GM06990 (cell line): ENCODE measurements at regions not wholly inside any gene's neighbourhood (a gene's known extent, or its start where the extent isn't known, plus 50 kb on each side); places are given as distances from the start of the nearest gene placed in this dataset.

Source experiments
- DNase-seq: peaks from one replicate; pipeline ENCODE4 v3.0.0-alpha.2; 2011; ENCODE audit not compliant: insufficient read length; ENCODE audit errors: extremely low read depth
- H3K27me3 ChIP-seq: replicated peaks from 2 replicates; pipeline ENCODE4 v1.6.0; 2011; ENCODE audit warnings: low read length; ENCODE audit not compliant: control insufficient read depth, insufficient read depth
- H3K36me3 ChIP-seq: 2 replicates; pipeline ENCODE4 v1.5.1; 2011; ENCODE audit warnings: low read length; ENCODE audit not compliant: control insufficient read depth, insufficient read depth
- H3K4me3 ChIP-seq: replicated peaks from 2 replicates; pipeline ENCODE4 v1.5.1; 2011; ENCODE audit warnings: low read depth, mild to moderate bottlenecking, control low read depth, low read length
- TF ChIP-seq, protein P1 (sequence below): IDR thresholded peaks from 2 replicates; pipeline ENCODE4 v1.5.1; 2011; ENCODE audit warnings: low read length, control low read depth, mild to moderate bottlenecking, inconsistent platforms; ENCODE audit not compliant: insufficient read depth, poor library complexity, severe bottlenecking

GRCh38 chr6:9172096-9172495 is 736.8 kb upstream of the SLC35B3 start:
- Histone ChIP-seq H3K4me3 (no peak overlapping the region), H3K27me3 (no peaks in the 10 kb centered on the region), H3K36me3 (no peaks in the 10 kb centered on the region)
- DNase-seq = no peak
- TF ChIP-seq, protein P1, sequence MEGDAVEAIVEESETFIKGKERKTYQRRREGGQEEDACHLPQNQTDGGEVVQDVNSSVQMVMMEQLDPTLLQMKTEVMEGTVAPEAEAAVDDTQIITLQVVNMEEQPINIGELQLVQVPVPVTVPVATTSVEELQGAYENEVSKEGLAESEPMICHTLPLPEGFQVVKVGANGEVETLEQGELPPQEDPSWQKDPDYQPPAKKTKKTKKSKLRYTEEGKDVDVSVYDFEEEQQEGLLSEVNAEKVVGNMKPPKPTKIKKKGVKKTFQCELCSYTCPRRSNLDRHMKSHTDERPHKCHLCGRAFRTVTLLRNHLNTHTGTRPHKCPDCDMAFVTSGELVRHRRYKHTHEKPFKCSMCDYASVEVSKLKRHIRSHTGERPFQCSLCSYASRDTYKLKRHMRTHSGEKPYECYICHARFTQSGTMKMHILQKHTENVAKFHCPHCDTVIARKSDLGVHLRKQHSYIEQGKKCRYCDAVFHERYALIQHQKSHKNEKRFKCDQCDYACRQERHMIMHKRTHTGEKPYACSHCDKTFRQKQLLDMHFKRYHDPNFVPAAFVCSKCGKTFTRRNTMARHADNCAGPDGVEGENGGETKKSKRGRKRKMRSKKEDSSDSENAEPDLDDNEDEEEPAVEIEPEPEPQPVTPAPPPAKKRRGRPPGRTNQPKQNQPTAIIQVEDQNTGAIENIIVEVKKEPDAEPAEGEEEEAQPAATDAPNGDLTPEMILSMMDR = no peak

GRCh38 chr6:9168669-9169068 is 733.3 kb upstream of the SLC35B3 start:
- TF ChIP-seq, protein P1 = no peak
- Histone ChIP-seq H3K27me3 (no peaks in the 10 kb centered on the region), H3K36me3 (no peaks in the 10 kb centered on the region), H3K4me3 (no peak overlapping the region)
- DNase-seq = no peak

DNA sequence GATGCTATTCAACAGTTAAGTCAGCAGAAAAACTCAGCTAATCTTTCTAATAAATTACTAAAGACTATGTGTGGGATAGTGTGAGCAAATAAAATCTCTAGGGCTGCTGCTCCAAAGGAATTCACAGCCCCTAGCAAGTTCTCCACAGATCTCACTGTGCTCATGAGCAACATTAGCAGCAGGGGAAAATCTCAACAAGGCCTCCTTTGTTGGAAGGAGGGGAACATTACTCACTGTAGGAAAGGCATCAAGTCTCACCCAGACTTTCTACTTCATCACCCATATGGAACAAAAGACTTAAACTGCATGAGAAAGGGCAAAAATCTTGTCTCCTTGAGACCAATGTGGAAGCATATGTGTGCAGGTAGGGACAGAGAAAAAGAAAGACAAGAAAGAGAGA is 726.4 kb upstream of the SLC35B3 start:
- Histone ChIP-seq H3K27me3 (no peaks in the 10 kb centered on the region), H3K36me3 (no peaks in the 10 kb centered on the region), H3K4me3 (no peak overlapping the region)
- no peak for DNase-seq
- TF ChIP-seq, protein P1 = no peak

- TF ChIP-seq, protein P1 = no peak
Measured at GRCh38 chr6:9159051-9159450, 723.7 kb upstream of the SLC35B3 start.

DNA sequence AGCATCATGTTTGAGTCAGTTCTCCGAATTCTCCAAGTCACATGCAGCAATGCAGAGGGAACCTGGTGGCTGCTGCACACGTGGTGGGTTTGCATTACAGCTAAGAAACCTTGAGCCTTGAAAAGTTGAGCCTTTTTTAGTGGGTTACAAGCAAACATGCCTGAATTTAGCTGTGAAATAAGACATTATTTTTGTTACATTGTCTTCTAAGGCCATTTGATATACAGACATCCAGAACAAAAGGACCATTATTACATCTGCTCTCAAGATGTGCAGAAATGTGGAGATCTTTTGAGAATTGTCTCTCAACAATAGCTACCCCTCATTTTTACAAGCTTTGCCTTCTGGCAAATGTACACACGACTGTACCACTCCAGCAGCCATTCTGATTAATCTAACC is 720.5 kb upstream of the SLC35B3 start:
- no peaks in the 10 kb centered on the region for H3K36me3 ChIP-seq
- H3K27me3 ChIP-seq = no peaks in the 10 kb centered on the region
- TF ChIP-seq, protein P1 = no peak
- DNase-seq = no peak
- H3K4me3 ChIP-seq = no peak overlapping the region

More at GRCh38 chr6:9159051-9159450, 723.7 kb upstream of the SLC35B3 start:
- H3K27me3 ChIP-seq = no peaks in the 10 kb centered on the region
- H3K36me3 ChIP-seq = no peaks in the 10 kb centered on the region
- no peak for DNase-seq
- no peak overlapping the region for H3K4me3 ChIP-seq

DNA sequence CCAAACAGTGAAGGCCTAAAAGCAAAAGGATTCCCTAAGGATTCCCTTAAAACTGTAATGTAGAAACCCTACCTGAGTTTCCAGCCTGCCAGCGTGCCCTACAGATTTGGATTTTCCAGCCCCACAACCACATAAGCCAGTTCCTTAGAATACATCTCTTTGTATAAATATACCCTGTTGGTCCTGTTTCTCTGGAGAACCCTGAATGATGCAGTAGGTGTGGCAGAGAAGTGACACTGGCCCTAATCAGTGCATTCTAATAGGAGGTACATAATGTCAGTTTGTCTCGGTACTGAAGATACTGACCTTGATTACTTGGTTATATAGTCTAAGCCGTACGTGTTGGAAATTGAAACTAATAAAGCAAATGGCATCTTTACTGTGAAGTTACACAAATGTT is 707.8 kb upstream of the SLC35B3 start:
- DNase-seq = no peak
- no peaks in the 10 kb centered on the region for H3K27me3 ChIP-seq
- TF ChIP-seq, protein P1 = no peak
- no peaks in the 10 kb centered on the region for H3K36me3 ChIP-seq
- H3K4me3 ChIP-seq = no peak overlapping the region
